DND-41 (cell line): ENCODE measurements at regions not wholly inside any gene's neighbourhood (a gene's known extent, or its start where the extent isn't known, plus 50 kb on each side); places are given as distances from the start of the nearest gene placed in this dataset.

Source experiments
- ATAC-seq: fragments of 200-7000 bp; cut with Tn5 transposase; 3 replicates; pipeline ENCODE4 v1.9.1; 2021; ENCODE audit warnings: low read depth; ENCODE audit not compliant: insufficient read depth
- DNase-seq: peaks from one replicate; pipeline ENCODE4 v3.0.0-alpha.2; 2020
- H2AFZ ChIP-seq: 2 replicates; pipeline ENCODE4 v1.6.0; 2012; ENCODE audit warnings: low read depth, low read length
- H3K27ac ChIP-seq: 2 replicates; pipeline ENCODE4 v1.5.1; 2012; ENCODE audit warnings: low read length, inconsistent platforms
- H3K27me3 ChIP-seq: fragments of 200-600 bp; sonication (generic); 2 replicates; pipeline ENCODE4 v1.6.0; 2012; ENCODE audit warnings: low read length, mild to moderate bottlenecking, inconsistent platforms; ENCODE audit not compliant: insufficient read depth, poor library complexity
- H3K36me3 ChIP-seq: 2 replicates; pipeline ENCODE4 v1.5.1; 2012; ENCODE audit warnings: low read length, inconsistent platforms; ENCODE audit not compliant: insufficient read depth
- H3K4me1 ChIP-seq: 2 replicates; pipeline ENCODE4 v1.5.1; 2012; ENCODE audit warnings: mild to moderate bottlenecking, low read length; ENCODE audit not compliant: insufficient read depth
- H3K4me2 ChIP-seq: 2 replicates; pipeline ENCODE4 v1.6.0; 2012; ENCODE audit warnings: mild to moderate bottlenecking, moderate library complexity, low read length, inconsistent platforms; ENCODE audit not compliant: insufficient read depth
- H3K4me3 ChIP-seq, 2 experiments: fragments of 200-600 bp in 1 of 2; shearing (Covaris generic) in 1 of 2; 2 replicates each; pipeline ENCODE4 v1.5.1; 2012 to 2016; ENCODE audit warnings: inconsistent platforms in 2 of 2, low read length in 2 of 2, mild to moderate bottlenecking in 2 of 2, low read depth in 1 of 2, moderate library complexity in 1 of 2
- H3K79me2 ChIP-seq: 2 replicates; pipeline ENCODE4 v1.6.0; 2012; ENCODE audit warnings: low read length, inconsistent platforms; ENCODE audit not compliant: insufficient read depth
- H3K9ac ChIP-seq: 2 replicates; pipeline ENCODE4 v1.6.0; 2012; ENCODE audit warnings: low read depth, mild to moderate bottlenecking, inconsistent platforms, low read length, moderate library complexity
- H3K9me3 ChIP-seq: 2 replicates; pipeline ENCODE4 v1.5.1; 2012; ENCODE audit warnings: low read length, moderate library complexity, mild to moderate bottlenecking, inconsistent platforms; ENCODE audit not compliant: insufficient read depth, severe bottlenecking
- H4K20me1 ChIP-seq: 2 replicates; pipeline ENCODE4 v1.6.0; 2012; ENCODE audit warnings: low read length; ENCODE audit not compliant: insufficient read depth
- CTCF ChIP-seq: IDR thresholded peaks from 2 replicates; pipeline ENCODE4 v1.5.1; 2012; ENCODE audit warnings: borderline replicate concordance, low read length, moderate library complexity, mild to moderate bottlenecking; ENCODE audit not compliant: poor library complexity, severe bottlenecking; ENCODE audit errors: extremely low read depth
- EZH2 ChIP-seq: IDR thresholded peaks from 3 replicates; pipeline ENCODE4 v1.6.1; 2012; ENCODE audit warnings: borderline replicate concordance, low read depth, mild to moderate bottlenecking, moderate library complexity, low read length, inconsistent platforms; ENCODE audit not compliant: severe bottlenecking

DNA sequence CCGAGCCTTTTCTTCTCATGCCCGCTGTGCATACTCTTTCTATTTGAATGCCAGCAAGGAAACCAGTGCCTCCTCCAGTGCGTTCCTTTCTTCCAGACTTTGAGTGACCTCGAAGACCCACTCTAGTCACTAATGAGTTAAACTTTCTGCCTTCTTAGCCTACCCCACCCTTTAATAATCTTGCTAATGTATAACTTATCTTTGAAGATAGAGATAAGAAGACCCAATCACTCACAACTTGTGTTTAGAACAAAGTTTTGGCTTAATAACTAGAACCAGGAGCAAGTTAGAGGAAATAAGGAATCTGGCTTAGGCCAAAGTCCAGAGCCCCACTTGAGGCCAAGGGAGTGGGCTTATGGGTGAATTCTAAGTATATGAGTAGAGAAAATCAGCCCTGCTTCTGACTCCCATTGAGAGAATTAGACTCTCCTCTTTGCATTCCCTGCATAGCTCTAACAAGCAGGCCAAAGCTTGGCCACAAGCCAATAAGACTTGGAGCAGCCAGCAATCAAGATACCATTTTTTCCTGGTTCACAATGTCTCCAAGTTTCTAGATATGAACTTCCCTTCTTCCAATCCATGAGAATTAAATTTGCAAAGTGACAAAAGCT is 181.5 kb upstream of the PIK3R1 start:
- Histone ChIP-seq H3K27me3 (no peaks in the 10 kb centered on the region), H2AFZ (no peak overlapping the region), H3K9me3 (no peaks in the 10 kb centered on the region), H3K4me1 (no peaks in the 10 kb centered on the region), H3K79me2 (no peaks in the 10 kb centered on the region), H3K4me3 (no peak overlapping the region), H3K36me3 (no peaks in the 10 kb centered on the region), H3K27ac (no peak overlapping the region), H3K9ac (no peak overlapping the region), H4K20me1 (no peaks in the 10 kb centered on the region), H3K4me2 (no peak overlapping the region)
- no peak for ATAC-seq
- TF ChIP-seq EZH2 (no peak), CTCF (no peak)
- DNase-seq, result no peak

DNA sequence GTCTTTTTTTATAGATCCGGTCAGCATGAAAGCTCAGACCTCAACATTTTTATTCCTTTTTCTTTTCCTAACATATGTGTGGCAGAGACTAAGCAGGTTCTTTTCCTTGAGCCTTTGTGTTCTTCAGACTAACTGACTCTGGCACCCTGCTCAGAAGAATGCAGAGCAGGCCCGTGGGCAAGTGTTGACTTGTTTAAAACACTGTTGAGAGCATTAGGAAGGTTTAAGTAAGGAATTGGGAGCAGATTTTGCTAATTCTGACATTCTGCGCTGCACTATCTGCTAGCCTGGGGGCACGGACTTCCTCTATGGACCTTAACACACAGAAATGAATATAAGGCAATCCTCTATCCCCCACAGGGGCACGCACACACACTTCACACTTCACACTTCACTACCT is 182.5 kb upstream of the PIK3R1 start:
- no peak overlapping the region for H3K4me2 ChIP-seq
- no peaks in the 10 kb centered on the region for H3K9me3 ChIP-seq
- no peak overlapping the region for H2AFZ ChIP-seq
- H3K9ac ChIP-seq, result no peak overlapping the region
- H3K36me3 ChIP-seq, result no peaks in the 10 kb centered on the region
- no peak overlapping the region for H3K27ac ChIP-seq
- H4K20me1 ChIP-seq, result no peaks in the 10 kb centered on the region
- no peak overlapping the region for H3K4me3 ChIP-seq
- H3K27me3 ChIP-seq, result no peaks in the 10 kb centered on the region
- TF ChIP-seq EZH2 (no peak), CTCF (no peak)
- ATAC-seq (no peak), DNase-seq (no peak)
- H3K79me2 ChIP-seq, result no peaks in the 10 kb centered on the region
- no peaks in the 10 kb centered on the region for H3K4me1 ChIP-seq

DNA sequence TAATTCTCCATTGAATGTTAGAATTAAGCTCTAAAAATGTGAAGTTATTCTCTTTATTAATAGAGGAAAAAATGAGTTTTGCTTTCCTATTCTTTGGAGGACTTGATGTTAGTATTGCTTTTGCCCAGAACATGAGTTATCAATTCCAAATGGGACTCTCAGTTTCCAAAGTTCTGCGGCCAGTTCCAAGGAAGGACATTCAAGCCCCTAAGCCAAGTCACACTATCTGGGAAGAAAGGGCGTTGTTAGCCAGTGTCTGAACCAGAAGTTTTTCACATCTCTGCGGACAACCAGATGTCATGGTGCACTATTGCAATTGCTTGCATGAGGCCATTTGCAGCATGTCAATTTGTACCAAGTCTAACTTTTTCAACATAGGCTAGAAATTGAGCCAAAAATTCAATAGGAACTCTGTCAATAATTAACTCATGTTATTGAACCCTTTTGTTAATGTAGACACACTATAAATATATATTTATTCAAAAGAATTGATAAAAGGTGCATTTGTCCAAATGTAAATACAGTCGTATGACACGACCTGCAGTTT is 183.3 kb upstream of the PIK3R1 start:
- H3K4me1 ChIP-seq, result no peaks in the 10 kb centered on the region
- no peak overlapping the region for H3K9ac ChIP-seq
- no peaks in the 10 kb centered on the region for H3K27me3 ChIP-seq
- ATAC-seq (no peak), DNase-seq (no peak)
- no peaks in the 10 kb centered on the region for H4K20me1 ChIP-seq
- H3K4me2 ChIP-seq, result no peak overlapping the region
- H3K27ac ChIP-seq, result no peak overlapping the region
- TF ChIP-seq CTCF, result no peak
- no peak for TF ChIP-seq EZH2
- H3K36me3 ChIP-seq, result no peaks in the 10 kb centered on the region
- H3K4me3 ChIP-seq, result no peak overlapping the region
- no peaks in the 10 kb centered on the region for H3K9me3 ChIP-seq
- no peak overlapping the region for H2AFZ ChIP-seq
- no peaks in the 10 kb centered on the region for H3K79me2 ChIP-seq
